K562 (cell line): ENCODE measurements at regions not wholly inside any gene's neighbourhood (a gene's known extent, or its start where the extent isn't known, plus 50 kb on each side); places are given as distances from the start of the nearest gene placed in this dataset.

Experiments
- ATAC-seq: fragments of 200-7000 bp; cut with Tn5 transposase; 3 replicates; pipeline ENCODE4 v1.9.1; 2020; ENCODE audit warnings: moderate library complexity
- BruUV-seq: library from RNA; stranded (reverse); fragments of 400-500 nt; replicated peaks from 2 replicates; lab custom pipeline; 2021; lab: Mats Ljungman, UMichigan
- CTCF ChIA-PET: fragments of 300-600 bp; formaldehyde crosslinking; extraction: SDS; loops from one replicate; lab custom pipeline; 2021; ENCODE audit warnings: low intra/inter-chr PET ratio; lab: Yijun Ruan, JAX
- POLR2A ChIA-PET: fragments of 300-600, 350-650 bp; sonication (Branson Sonifier 250); formaldehyde crosslinking; extraction: SDS; loops from one replicate; lab custom pipeline; 2021; ENCODE audit warnings: antibody characterized with exemption, inconsistent platforms; lab: Yijun Ruan, JAX
- DNase-seq, 4 experiments: peaks; one replicate each; pipeline versions ENCODE4 v3.0.0 to v3.0.0-alpha.2; 2011 to 2018; ENCODE audit warnings: low spot score in 3 of 4, mixed read lengths in 3 of 4; ENCODE audit errors: extremely low read depth in 1 of 4
- FAIRE-seq: peaks from 2 replicates; lab custom pipeline; 2011; peaks lifted over from hg19 to GRCh38; lab: Jason Lieb, UNC
- H2AFZ ChIP-seq: 2 replicates; pipeline ENCODE4 v1.6.0; 2011; ENCODE audit warnings: low read depth, low read length, control low read depth, inconsistent platforms
- H3K27ac ChIP-seq: fragments of 200-600 bp; 3 replicates; pipeline ENCODE4 v1.8.0; 2011; ENCODE audit warnings: low read depth, mild to moderate bottlenecking, control low read depth, inconsistent platforms, low read length, moderate library complexity, mixed read lengths; ENCODE audit errors: extremely low read depth
- H3K27me3 ChIP-seq, 2 experiments: fragments of 300-600 bp in 1 of 2; 2 replicates in 1 of 2; 3 replicates in 1 of 2; pipeline versions ENCODE4 v1.6.0 to v1.8.0; 2011; ENCODE audit warnings: inconsistent platforms in 2 of 2, low read length in 2 of 2, mild to moderate bottlenecking in 1 of 2, mixed read lengths in 1 of 2, moderate library complexity in 1 of 2; ENCODE audit not compliant: control insufficient read depth in 2 of 2, insufficient read depth in 2 of 2
- H3K36me3 ChIP-seq: fragments of 300-600 bp; 3 replicates; pipeline ENCODE4 v1.8.0; 2011; ENCODE audit warnings: mild to moderate bottlenecking, low read length, inconsistent platforms; ENCODE audit not compliant: control insufficient read depth, insufficient read depth
- H3K4me1 ChIP-seq, 2 experiments: fragments of 200-600 bp in 1 of 2; replicated peaks in 1 of 2; 2 replicates in 1 of 2; 3 replicates in 1 of 2; pipeline versions ENCODE4 v1.5.1 to v1.8.0; 2011; ENCODE audit warnings: inconsistent platforms in 2 of 2, low read length in 2 of 2, mild to moderate bottlenecking in 1 of 2, mixed read lengths in 1 of 2, moderate library complexity in 1 of 2; ENCODE audit not compliant: control insufficient read depth in 2 of 2, insufficient read depth in 2 of 2
- H3K4me2 ChIP-seq: 2 replicates; pipeline ENCODE4 v1.6.1; 2011; ENCODE audit warnings: low read length, control low read depth, inconsistent platforms, mixed read lengths; ENCODE audit not compliant: insufficient read depth
- H3K4me3 ChIP-seq: fragments of 200-600 bp; sonication (generic), shearing (Covaris generic); 2 replicates; pipeline ENCODE4 v1.5.1; 2016; ENCODE audit warnings: control low read depth, inconsistent platforms
- H3K79me2 ChIP-seq: fragments of 200-600 bp; 3 replicates; pipeline ENCODE4 v1.8.0; 2011; ENCODE audit warnings: low read length, inconsistent platforms; ENCODE audit not compliant: control insufficient read depth, insufficient read depth
- H3K9ac ChIP-seq, 2 experiments: 2 replicates each; pipeline versions ENCODE4 v1.6.0 to v1.6.1; 2011; ENCODE audit warnings: low read depth in 2 of 2, low read length in 2 of 2, control low read depth in 1 of 2, inconsistent platforms in 1 of 2, mild to moderate bottlenecking in 1 of 2, mixed read lengths in 1 of 2; ENCODE audit not compliant: insufficient read depth in 1 of 2
- H3K9me1 ChIP-seq: one replicate; pipeline ENCODE4 v1.6.0; 2011; ENCODE audit warnings: inconsistent platforms, mild to moderate bottlenecking, low read length, moderate library complexity; ENCODE audit not compliant: control insufficient read depth, insufficient read depth
- H3K9me3 ChIP-seq: replicated peaks from 2 replicates; pipeline ENCODE4 v1.5.1; 2011; ENCODE audit warnings: low read depth, low read length, inconsistent platforms; ENCODE audit not compliant: control insufficient read depth, insufficient read depth
- H4K20me1 ChIP-seq: replicated peaks from 2 replicates; pipeline ENCODE4 v1.6.1; 2011; ENCODE audit warnings: low read length, inconsistent platforms, mixed read lengths; ENCODE audit not compliant: control insufficient read depth, insufficient read depth
- BRD4 ChIP-seq: fragments of 200-600 bp; sonication (generic); IDR thresholded peaks from 2 replicates; pipeline ENCODE4 v1.6.1; 2017; ENCODE audit warnings: inconsistent platforms
- GATAD2B ChIP-seq: fragments of 450-650 bp; IDR thresholded peaks from 2 replicates; pipeline ENCODE4 v1.6.1; 2017; ENCODE audit warnings: mild to moderate bottlenecking, borderline replicate concordance
- HLTF ChIP-seq: fragments of 450-650 bp; IDR thresholded peaks from 2 replicates; pipeline ENCODE4 v1.6.1; 2016
- IRF2 ChIP-seq: sonication (generic); formaldehyde crosslinking; IDR thresholded peaks from 2 replicates; pipeline ENCODE4 v1.8.1; 2022; ENCODE audit warnings: mild to moderate bottlenecking, missing genetic modification reagents
- MBD2 ChIP-seq: sonication (generic); IDR thresholded peaks from 2 replicates; pipeline ENCODE4 v1.6.1; 2016; ENCODE audit warnings: low read depth, borderline replicate concordance
- TEAD4 ChIP-seq, 2 experiments: sonication (generic) in 1 of 2; formaldehyde crosslinking in 1 of 2; IDR thresholded peaks; 2 replicates each; pipeline versions ENCODE4 v1.6.1 to v1.8.0; 2012 to 2022; ENCODE audit warnings: borderline replicate concordance in 1 of 2, inconsistent platforms in 1 of 2, low read length in 1 of 2, mild to moderate bottlenecking in 1 of 2, missing genetic modification reagents in 1 of 2
- WGBS: fragments of 100-300 bp; shearing (Covaris generic); methylation state at CpG from one replicate; pipeline ENCODE4 v1.1.6; 2016; ENCODE audit warnings: low coverage, mixed read lengths; ENCODE audit not compliant: insufficient coverage; ENCODE audit errors: missing lambda C conversion rate; 5-methylcytosine and 5-hydroxymethylcytosine counted together
- in situ Hi-C: fragments of 300-500 bp; cut with MboI; formaldehyde crosslinking; loops from 4 replicates; pipeline ENCODE4 v1.15.0; 2018; ENCODE audit warnings: inconsistent platforms, mixed read lengths
- intact Hi-C: fragments of 100-400 bp; cut with micrococcal nuclease; formaldehyde crosslinking; loops from 2 replicates; pipeline ENCODE4 v1.14.2; 2022
- TF ChIP-seq, protein P1 (sequence below): sonication (generic); formaldehyde crosslinking; IDR thresholded peaks from 2 replicates; pipeline ENCODE4 v1.8.1; 2023; ENCODE audit warnings: mild to moderate bottlenecking, missing genetic modification reagents

DNA sequence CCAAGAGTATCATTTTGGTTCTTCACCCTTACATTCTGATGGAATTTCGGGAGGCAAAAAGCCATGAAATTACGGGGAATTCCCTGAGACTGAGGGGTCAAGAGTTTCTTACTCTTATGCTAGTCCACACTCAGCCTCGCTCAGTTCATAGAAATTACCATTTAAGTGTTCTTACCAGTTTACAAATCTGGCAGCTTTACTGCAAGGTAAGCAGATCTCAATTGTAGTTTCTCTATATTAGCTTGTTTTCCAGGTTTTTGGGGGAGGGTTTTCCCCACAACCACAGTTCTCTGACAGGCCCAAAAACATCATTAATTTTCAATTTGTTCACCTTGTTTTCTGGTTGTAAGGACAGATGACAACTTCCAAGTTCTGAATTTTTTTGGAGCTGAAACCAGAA, 1028.4 kb downstream of the FAM181B start:
- no peak overlapping the region for H3K9ac ChIP-seq
- no peaks in the 10 kb centered on the region for H3K27me3 ChIP-seq
- no peaks in the 10 kb centered on the region for H4K20me1 ChIP-seq
- FAIRE-seq (no peak), ATAC-seq (no peak), DNase-seq (no peak)
- POLR2A ChIA-PET: no interaction called here
- intact Hi-C loops (no loop called here), in situ Hi-C loops (no loop called here)
- H3K4me1 ChIP-seq: no peaks in the 10 kb centered on the region
- TF ChIP-seq, protein P1, sequence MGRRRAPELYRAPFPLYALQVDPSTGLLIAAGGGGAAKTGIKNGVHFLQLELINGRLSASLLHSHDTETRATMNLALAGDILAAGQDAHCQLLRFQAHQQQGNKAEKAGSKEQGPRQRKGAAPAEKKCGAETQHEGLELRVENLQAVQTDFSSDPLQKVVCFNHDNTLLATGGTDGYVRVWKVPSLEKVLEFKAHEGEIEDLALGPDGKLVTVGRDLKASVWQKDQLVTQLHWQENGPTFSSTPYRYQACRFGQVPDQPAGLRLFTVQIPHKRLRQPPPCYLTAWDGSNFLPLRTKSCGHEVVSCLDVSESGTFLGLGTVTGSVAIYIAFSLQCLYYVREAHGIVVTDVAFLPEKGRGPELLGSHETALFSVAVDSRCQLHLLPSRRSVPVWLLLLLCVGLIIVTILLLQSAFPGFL (CRISPR knock-in tag): no peak
- TF ChIP-seq IRF2: no peak
- no peak for TF ChIP-seq MBD2
- no peak for TF ChIP-seq GATAD2B
- no peak for TF ChIP-seq TEAD4 (IDR thresholded peaks at IDR 0.05; ENCODE audit: low read length)
- no peak for TF ChIP-seq TEAD4 (CRISPR knock-in tag; IDR thresholded peaks at IDR 0.05; ENCODE audit: borderline replicate concordance)
- no peak for TF ChIP-seq HLTF
- no peak for TF ChIP-seq BRD4
- H3K79me2 ChIP-seq: no peaks in the 10 kb centered on the region
- H3K4me2 ChIP-seq: no peak overlapping the region
- WGBS: 0% methylated on average over 3 of the region's 3 CpGs
- BruUV-seq: no TSS peak
- H2AFZ ChIP-seq: no peak overlapping the region
- CTCF ChIA-PET: no interaction called here
- no peaks in the 10 kb centered on the region for H3K9me1 ChIP-seq
- H3K36me3 ChIP-seq: no peaks in the 10 kb centered on the region
- no peaks in the 10 kb centered on the region; the same call in 1 of the 2 replicates for H3K9me3 ChIP-seq
- H3K27ac ChIP-seq: no peak overlapping the region
- H3K4me3 ChIP-seq: no peak overlapping the region
